Hematopoietic multipotent progenitor cell treated with erythropoietin and hydrocortisone succinate and interleukin-3 and kit ligand, for 15 days (in vitro differentiated cells): ENCODE measurements at regions not wholly inside any gene's neighbourhood (a gene's known extent, or its start where the extent isn't known, plus 50 kb on each side); places are given as distances from the start of the nearest gene placed in this dataset.

Experiments used
- DNase-seq: peaks from one replicate; pipeline ENCODE4 v3.0.0-alpha.2; 2015; ENCODE audit warnings: low spot score

- DNase-seq, result no peak
Measured at GRCh38 chr1:88003255-88003654, 674.6 kb downstream of the LMO4 start.

GRCh38 chr1:88009916-88010315, 674.2 kb upstream of the PKN2 start:
- no peak for DNase-seq

GRCh38 chr1:88013485-88013884, 670.6 kb upstream of the PKN2 start:
- no peak for DNase-seq

GRCh38 chr1:88014131-88014530, 669.9 kb upstream of the PKN2 start:
- no peak for DNase-seq

GRCh38 chr1:88016947-88017346, 667.1 kb upstream of the PKN2 start:
- no peak for DNase-seq

- DNase-seq, result no peak
Measured at GRCh38 chr1:88021529-88021928, 662.5 kb upstream of the PKN2 start.

GRCh38 chr1:88022516-88022915, 661.6 kb upstream of the PKN2 start:
- DNase-seq, result no peak

- no peak for DNase-seq
Measured at GRCh38 chr1:88029142-88029541, 654.9 kb upstream of the PKN2 start.

- DNase-seq, result no peak
Measured at GRCh38 chr1:88029899-88030298, 654.2 kb upstream of the PKN2 start.

GRCh38 chr1:88035578-88035977, 648.5 kb upstream of the PKN2 start:
- DNase-seq, result no peak

GRCh38 chr1:88036345-88037014, 647.6 kb upstream of the PKN2 start:
- no peak for DNase-seq

- DNase-seq, result no peak
Measured at GRCh38 chr1:88039240-88039639, 644.8 kb upstream of the PKN2 start.

- DNase-seq, result no peak
Measured at GRCh38 chr1:88043834-88044233, 640.2 kb upstream of the PKN2 start.

GRCh38 chr1:88052167-88052566, 631.9 kb upstream of the PKN2 start:
- no peak for DNase-seq

- DNase-seq, result no peak
Measured at GRCh38 chr1:88053065-88053464, 631.0 kb upstream of the PKN2 start.

GRCh38 chr1:88056881-88057280, 627.2 kb upstream of the PKN2 start:
- no peak for DNase-seq

- DNase-seq, result no peak
Measured at GRCh38 chr1:88058205-88058604, 625.9 kb upstream of the PKN2 start.

GRCh38 chr1:88060112-88060673, 623.9 kb upstream of the PKN2 start:
- no peak for DNase-seq

GRCh38 chr1:88060750-88061491, 623.2 kb upstream of the PKN2 start:
- DNase-seq, result no peak

- DNase-seq, result no peak
Measured at GRCh38 chr1:88061492-88062177, 622.4 kb upstream of the PKN2 start.

- no peak for DNase-seq
Measured at GRCh38 chr1:88062650-88063153, 621.4 kb upstream of the PKN2 start.

- no peak for DNase-seq
Measured at GRCh38 chr1:88063605-88064004, 620.5 kb upstream of the PKN2 start.
